ENCODE measurements at regions not wholly inside any gene's neighbourhood (a gene's known extent, or its start where the extent isn't known, plus 50 kb on each side); places are given as distances from the start of the nearest gene placed in this dataset.

- Mint-ChIP-seq H3K4me1 (peaks cover 20% of the 10 kb centered on the region), H3K4me3 (no peak overlapping the region), H3K27me3 (ENCODE audit: low read depth, poor library complexity) (peaks cover under 1% of the 10 kb centered on the region), H3K27ac (no peak overlapping the region), H3K36me3 (ENCODE audit: low read depth) (peaks cover 7% of the 10 kb centered on the region), H3K9me3 (peaks cover 28% of the 10 kb centered on the region)
- TF ChIP-seq CTCF (IDR thresholded peaks at IDR 0.05): no peak
- no peak for DNase-seq
Observed at GRCh38 chr4:138740816-138741745, 274.5 kb upstream of the NOCT start.

- Mint-ChIP-seq H3K9me3 (peaks cover 22% of the 10 kb centered on the region), H3K4me3 (no peak overlapping the region), H3K27ac (no peak overlapping the region), H3K4me1 (peaks cover 16% of the 10 kb centered on the region), H3K27me3 (ENCODE audit: low read depth, poor library complexity) (peaks cover 4% of the 10 kb centered on the region), H3K36me3 (ENCODE audit: low read depth) (peaks cover 7% of the 10 kb centered on the region)
- no peak for DNase-seq
- TF ChIP-seq CTCF (IDR thresholded peaks at IDR 0.05): no peak
Observed at GRCh38 chr4:138736362-138736761, 279.2 kb upstream of the NOCT start.

- Mint-ChIP-seq H3K27ac (no peak overlapping the region), H3K36me3 (ENCODE audit: low read depth) (no peaks in the 10 kb centered on the region), H3K27me3 (ENCODE audit: low read depth, poor library complexity) (peaks cover 4% of the 10 kb centered on the region), H3K4me1 (no peaks in the 10 kb centered on the region), H3K4me3 (no peak overlapping the region), H3K9me3 (peaks cover 14% of the 10 kb centered on the region)
- no peak for TF ChIP-seq CTCF (IDR thresholded peaks at IDR 0.05)
- no peak for DNase-seq
Observed at GRCh38 chr4:138734746-138735145, 280.8 kb upstream of the NOCT start.

GRCh38 chr4:138728566-138728965 is 287.0 kb upstream of the NOCT start:
- Mint-ChIP-seq H3K27ac (no peak overlapping the region), H3K27me3 (ENCODE audit: low read depth, poor library complexity) (peaks cover 9% of the 10 kb centered on the region), H3K36me3 (ENCODE audit: low read depth) (no peaks in the 10 kb centered on the region), H3K4me3 (no peak overlapping the region), H3K9me3 (no peaks in the 10 kb centered on the region), H3K4me1 (peaks cover 14% of the 10 kb centered on the region)
- no peak for TF ChIP-seq CTCF (IDR thresholded peaks at IDR 0.05)
- DNase-seq: no peak

GRCh38 chr4:138727731-138728130 is 287.9 kb upstream of the NOCT start:
- Mint-ChIP-seq H3K4me1 (peaks cover 16% of the 10 kb centered on the region), H3K4me3 (no peak overlapping the region), H3K27ac (no peak overlapping the region), H3K9me3 (no peaks in the 10 kb centered on the region), H3K36me3 (ENCODE audit: low read depth) (no peaks in the 10 kb centered on the region), H3K27me3 (ENCODE audit: low read depth, poor library complexity) (peaks cover 9% of the 10 kb centered on the region)
- TF ChIP-seq CTCF (IDR thresholded peaks at IDR 0.05): no peak
- no peak for DNase-seq

- Mint-ChIP-seq H3K36me3 (ENCODE audit: low read depth) (no peaks in the 10 kb centered on the region), H3K4me1 (peaks cover 16% of the 10 kb centered on the region), H3K27me3 (ENCODE audit: low read depth, poor library complexity) (peaks cover 9% of the 10 kb centered on the region), H3K4me3 (no peak overlapping the region), H3K27ac (no peak overlapping the region), H3K9me3 (no peaks in the 10 kb centered on the region)
- no peak for DNase-seq
- TF ChIP-seq CTCF (IDR thresholded peaks at IDR 0.05): no peak
Observed at GRCh38 chr4:138724530-138724929, 291.1 kb upstream of the NOCT start.

Measured in nephron progenitor cell (in vitro differentiated cells).